ENCODE measurements at regions not wholly inside any gene's neighbourhood (a gene's known extent, or its start where the extent isn't known, plus 50 kb on each side); places are given as distances from the start of the nearest gene placed in this dataset.

GRCh38 chr2:217171874-217172273 is 312.0 kb upstream of the TNP1 start:
- no peak for TF ChIP-seq CTCF (IDR thresholded peaks at IDR 0.05)
- no peak for TF ChIP-seq POLR2A (IDR thresholded peaks at IDR 0.05)

Data from uterus (tissue), 2 donors.